CD4-positive, alpha-beta T cell (primary cell): ENCODE measurements at regions not wholly inside any gene's neighbourhood (a gene's known extent, or its start where the extent isn't known, plus 50 kb on each side); places are given as distances from the start of the nearest gene placed in this dataset.

Experiments
- ATAC-seq: fragments of 200-7000 bp; cut with Tn5 transposase; one replicate; pipeline ENCODE4 v1.10.0; 2022; ENCODE audit warnings: mild to moderate bottlenecking; ENCODE audit not compliant: poor library complexity
- CTCF ChIA-PET: fragments of 350-600 bp; sonication (Branson Sonifier 250); formaldehyde crosslinking; loops from one replicate; lab custom pipeline; 2021; ENCODE audit warnings: antibody characterized with exemption, inconsistent platforms; lab: Charles Lee
- POLR2A ChIA-PET: fragments of 350-600 bp; sonication (Branson Sonifier 250); formaldehyde crosslinking; loops from one replicate; lab custom pipeline; 2021; ENCODE audit warnings: antibody characterized with exemption, inconsistent platforms; lab: Charles Lee
- DNase-seq, 14 experiments: peaks; one replicate each; pipeline ENCODE4 v3.0.0-alpha.2; 2013 to 2020; ENCODE audit warnings: mixed read lengths in 2 of 14
- H3K27ac ChIP-seq, 2 donors: one replicate each; pipeline versions ENCODE4 v1.5.1 to v1.7.0; 2013; ENCODE audit warnings: low read length in 2 of 2, low read depth in 1 of 2, mild to moderate bottlenecking in 1 of 2
- H3K27me3 ChIP-seq, 2 experiments: 1 replicate in 1 of 2; 2 replicates in 1 of 2; pipeline versions ENCODE4 v1.6.1 to v1.7.0; 2013; ENCODE audit warnings: low read length in 2 of 2, control low read depth in 1 of 2, mild to moderate bottlenecking in 1 of 2, moderate library complexity in 1 of 2; ENCODE audit not compliant: insufficient read depth in 2 of 2, control insufficient read depth in 1 of 2
- H3K36me3 ChIP-seq: one replicate; pipeline ENCODE4 v1.6.1; 2013; ENCODE audit warnings: low read length, control low read depth; ENCODE audit not compliant: insufficient read depth
- H3K4me1 ChIP-seq: one replicate; pipeline ENCODE4 v1.6.1; 2013; ENCODE audit warnings: low read length, control low read depth; ENCODE audit not compliant: insufficient read depth
- H3K4me3 ChIP-seq: one replicate; pipeline ENCODE4 v1.5.1; 2013; ENCODE audit warnings: mild to moderate bottlenecking, low read length, moderate library complexity
- H3K9me3 ChIP-seq, 2 experiments: 1 replicate in 1 of 2; 2 replicates in 1 of 2; pipeline versions ENCODE4 v1.6.1 to v1.7.0; 2013; ENCODE audit warnings: low read length in 2 of 2, mild to moderate bottlenecking in 2 of 2, control low read depth in 1 of 2, moderate library complexity in 1 of 2; ENCODE audit not compliant: control insufficient read depth in 1 of 2, insufficient read depth in 1 of 2
- H3K27ac Mint-ChIP-seq: one replicate; pipeline ENCODE4 v1.8.0; 2020; ENCODE audit warnings: mixed read lengths
- H3K27me3 Mint-ChIP-seq: one replicate; pipeline ENCODE4 v1.8.0; 2021; ENCODE audit warnings: mixed read lengths
- H3K36me3 Mint-ChIP-seq: one replicate; pipeline ENCODE4 v1.8.0; 2021; ENCODE audit warnings: low read depth, mixed read lengths
- H3K4me1 Mint-ChIP-seq: one replicate; pipeline ENCODE4 v1.8.0; 2021; ENCODE audit warnings: low read depth, mixed read lengths
- H3K4me3 Mint-ChIP-seq: one replicate; pipeline ENCODE4 v1.8.0; 2020; ENCODE audit warnings: mild to moderate bottlenecking, mixed read lengths
- H3K9me3 Mint-ChIP-seq: one replicate; pipeline ENCODE4 v1.8.0; 2020; ENCODE audit warnings: mixed read lengths
- intact Hi-C, 2 experiments: fragments of 100-400 bp; cut with DNase I in 1 of 2; cut with micrococcal nuclease in 1 of 2; formaldehyde crosslinking; loops; one replicate each; pipeline versions ENCODE4 v1.15.1 to v1.9.0; 2023 to 2025; cut with DNase I, micrococcal nuclease
- TF ChIP-seq, protein P1 (sequence below): fragments of 200-600 bp; IDR thresholded peaks from one replicate; pipeline ENCODE4 v1.8.0; 2022; ENCODE audit warnings: antibody characterized with exemption, mild to moderate bottlenecking

DNA sequence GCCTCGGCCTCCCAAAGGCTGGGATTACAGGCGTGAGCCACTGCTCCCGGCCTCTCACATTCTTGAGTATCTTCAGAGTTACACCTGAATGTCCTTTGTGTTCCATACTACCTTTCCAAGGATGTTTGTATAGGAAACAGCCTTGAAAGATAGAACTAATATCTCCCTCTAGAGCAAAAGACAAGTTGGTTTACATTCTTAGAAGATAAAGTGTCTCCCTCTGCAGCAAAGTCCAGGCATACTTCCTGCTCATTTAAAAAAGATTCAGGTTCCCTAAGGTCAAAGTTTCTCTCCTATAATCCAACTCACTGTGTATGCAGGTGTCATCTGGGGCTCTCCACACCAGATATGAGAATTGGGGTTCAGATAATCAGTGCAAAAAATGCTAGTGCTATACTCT, 224.4 kb downstream of the TPBG start:
- Histone ChIP-seq H3K27ac (no peak overlapping the region), H3K27me3 (no peaks in the 10 kb centered on the region), H3K9me3 (no peaks in the 10 kb centered on the region), H3K36me3 (no peaks in the 10 kb centered on the region), H3K4me3 (no peak overlapping the region), H3K4me1 (no peaks in the 10 kb centered on the region)
- TF ChIP-seq, protein P1, sequence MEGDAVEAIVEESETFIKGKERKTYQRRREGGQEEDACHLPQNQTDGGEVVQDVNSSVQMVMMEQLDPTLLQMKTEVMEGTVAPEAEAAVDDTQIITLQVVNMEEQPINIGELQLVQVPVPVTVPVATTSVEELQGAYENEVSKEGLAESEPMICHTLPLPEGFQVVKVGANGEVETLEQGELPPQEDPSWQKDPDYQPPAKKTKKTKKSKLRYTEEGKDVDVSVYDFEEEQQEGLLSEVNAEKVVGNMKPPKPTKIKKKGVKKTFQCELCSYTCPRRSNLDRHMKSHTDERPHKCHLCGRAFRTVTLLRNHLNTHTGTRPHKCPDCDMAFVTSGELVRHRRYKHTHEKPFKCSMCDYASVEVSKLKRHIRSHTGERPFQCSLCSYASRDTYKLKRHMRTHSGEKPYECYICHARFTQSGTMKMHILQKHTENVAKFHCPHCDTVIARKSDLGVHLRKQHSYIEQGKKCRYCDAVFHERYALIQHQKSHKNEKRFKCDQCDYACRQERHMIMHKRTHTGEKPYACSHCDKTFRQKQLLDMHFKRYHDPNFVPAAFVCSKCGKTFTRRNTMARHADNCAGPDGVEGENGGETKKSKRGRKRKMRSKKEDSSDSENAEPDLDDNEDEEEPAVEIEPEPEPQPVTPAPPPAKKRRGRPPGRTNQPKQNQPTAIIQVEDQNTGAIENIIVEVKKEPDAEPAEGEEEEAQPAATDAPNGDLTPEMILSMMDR, result no peak
- no peaks in the 10 kb centered on the region for H3K36me3 Mint-ChIP-seq
- ChIA-PET CTCF (no interaction called here), POLR2A (no interaction called here)
- peaks cover 4% of the 10 kb centered on the region for H3K27me3 Mint-ChIP-seq
- H3K9me3 Mint-ChIP-seq, result no peaks in the 10 kb centered on the region
- H3K4me3 Mint-ChIP-seq, result no peak overlapping the region
- H3K27ac Mint-ChIP-seq, result no peak overlapping the region
- ATAC-seq (no peak), DNase-seq (no peak)
- no peaks in the 10 kb centered on the region for H3K4me1 Mint-ChIP-seq
- intact Hi-C loops, result no loop called here

DNA sequence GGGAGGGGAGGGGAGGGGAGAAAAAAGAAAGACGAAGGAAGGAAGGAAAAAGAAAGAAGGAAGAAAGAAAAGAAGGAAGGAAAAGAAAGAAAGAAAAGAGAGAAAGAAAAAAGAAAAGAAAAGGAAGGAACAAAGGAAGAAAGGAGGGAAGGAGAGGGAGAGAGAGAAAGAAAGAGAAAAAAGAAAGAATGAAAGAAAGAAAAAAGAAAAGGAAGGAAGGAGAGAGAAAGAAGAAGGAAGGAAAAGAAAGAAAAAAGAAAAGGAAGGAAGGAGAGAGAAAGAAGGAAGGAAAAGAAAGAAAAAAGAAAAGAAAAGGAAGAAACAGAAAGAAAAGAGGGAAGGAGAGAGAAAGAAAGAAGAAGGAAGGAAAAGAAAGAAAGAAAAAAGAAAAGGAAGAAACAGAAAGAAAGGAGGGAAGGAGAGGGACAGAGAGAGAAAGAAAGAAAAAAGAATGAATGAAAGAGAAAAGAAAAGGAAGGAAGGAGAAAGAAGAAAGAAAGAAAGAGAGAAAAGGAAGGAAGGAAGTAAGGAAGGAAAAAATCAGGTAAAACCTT, 225.3 kb downstream of the TPBG start:
- Mint-ChIP-seq H3K27me3 (peaks cover 4% of the 10 kb centered on the region), H3K27ac (no peak overlapping the region)
- intact Hi-C loops, result no loop called here

DNA sequence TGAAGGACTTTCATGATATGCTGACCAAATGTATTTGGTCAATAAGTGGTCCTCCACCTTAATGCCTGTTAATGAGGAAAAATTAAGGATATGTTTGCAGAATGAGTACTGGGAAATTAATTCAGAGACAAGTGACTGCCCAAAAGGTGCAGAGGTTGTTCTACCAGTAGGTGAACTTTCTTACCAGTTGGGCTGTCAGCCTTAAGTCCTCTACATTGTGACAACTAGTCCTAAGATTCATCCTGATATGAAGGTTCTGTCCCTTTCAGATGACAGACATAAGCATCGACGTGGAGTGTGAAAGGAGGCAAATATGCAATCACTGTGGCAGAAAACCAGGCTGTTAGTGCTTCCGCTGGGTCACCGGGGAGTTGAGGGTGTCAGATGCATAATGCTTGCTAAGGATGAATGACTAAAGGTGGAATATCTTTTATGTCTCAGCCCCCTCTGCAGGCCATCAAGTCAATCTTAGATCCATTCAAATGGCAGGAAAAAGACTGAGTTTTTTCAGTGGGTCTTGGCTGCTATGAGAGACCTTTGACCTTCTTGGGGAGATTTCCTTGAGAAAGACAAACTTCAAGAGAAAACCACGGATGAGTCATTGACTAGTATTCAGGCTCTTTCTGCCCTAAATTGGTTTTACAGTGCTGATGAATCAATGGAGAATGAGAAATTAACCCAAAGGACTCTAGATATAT, 226.0 kb downstream of the TPBG start:
- no peaks in the 10 kb centered on the region for H3K27me3 ChIP-seq
- H3K36me3 ChIP-seq, result no peaks in the 10 kb centered on the region
- Mint-ChIP-seq H3K27ac (no peak overlapping the region), H3K27me3 (peaks cover 4% of the 10 kb centered on the region), H3K36me3 (no peaks in the 10 kb centered on the region), H3K4me3 (no peak overlapping the region), H3K4me1 (no peaks in the 10 kb centered on the region), H3K9me3 (no peaks in the 10 kb centered on the region)
- no peak overlapping the region for H3K4me3 ChIP-seq
- ATAC-seq (no peak), DNase-seq (peak in 3 of 14 experiments; percentile 6 to 21 (median 11))
- ChIA-PET CTCF (no interaction called here), POLR2A (no interaction called here)
- H3K27ac ChIP-seq, result no peak overlapping the region
- no peaks in the 10 kb centered on the region for H3K4me1 ChIP-seq
- intact Hi-C loops, result no loop called here
- TF ChIP-seq, protein P1, result no peak
- no peaks in the 10 kb centered on the region for H3K9me3 ChIP-seq

More for the DNA sequence above, 225.3 kb downstream of the TPBG start:
- no peak for DNase-seq
- ChIA-PET POLR2A (no interaction called here), CTCF (no interaction called here)
- Histone ChIP-seq H3K4me1 (no peaks in the 10 kb centered on the region), H3K27ac (no peak overlapping the region), H3K9me3 (no peaks in the 10 kb centered on the region), H3K27me3 (no peaks in the 10 kb centered on the region), H3K36me3 (no peaks in the 10 kb centered on the region), H3K4me3 (no peak overlapping the region)
- TF ChIP-seq, protein P1, result no peak
- Mint-ChIP-seq H3K9me3 (no peaks in the 10 kb centered on the region), H3K4me3 (no peak overlapping the region), H3K36me3 (no peaks in the 10 kb centered on the region), H3K4me1 (no peaks in the 10 kb centered on the region)
- no peak for ATAC-seq
